Kidney epithelial cell (primary cell): ENCODE measurements at regions not wholly inside any gene's neighbourhood (a gene's known extent, or its start where the extent isn't known, plus 50 kb on each side); places are given as distances from the start of the nearest gene placed in this dataset.

ENCODE experiments used
- DNase-seq: peaks from one replicate; pipeline ENCODE4 v3.0.0-alpha.2; 2010; ENCODE audit warnings: low read depth
- H3K27me3 ChIP-seq: 2 replicates; pipeline ENCODE4 v1.6.0; 2011; ENCODE audit warnings: low read length; ENCODE audit not compliant: control insufficient read depth, insufficient read depth
- H3K36me3 ChIP-seq: 2 replicates; pipeline ENCODE4 v1.5.1; 2011; ENCODE audit warnings: low read length; ENCODE audit not compliant: control insufficient read depth, insufficient read depth
- H3K4me3 ChIP-seq: 2 replicates; pipeline ENCODE4 v1.5.1; 2011; ENCODE audit warnings: low read depth, mild to moderate bottlenecking, control low read depth, low read length
- TF ChIP-seq, protein P1 (sequence below): IDR thresholded peaks from 2 replicates; pipeline ENCODE4 v1.5.1; 2011; ENCODE audit warnings: mild to moderate bottlenecking, moderate library complexity, low read length, control low read depth, inconsistent platforms; ENCODE audit not compliant: insufficient read depth, poor library complexity, severe bottlenecking

DNA sequence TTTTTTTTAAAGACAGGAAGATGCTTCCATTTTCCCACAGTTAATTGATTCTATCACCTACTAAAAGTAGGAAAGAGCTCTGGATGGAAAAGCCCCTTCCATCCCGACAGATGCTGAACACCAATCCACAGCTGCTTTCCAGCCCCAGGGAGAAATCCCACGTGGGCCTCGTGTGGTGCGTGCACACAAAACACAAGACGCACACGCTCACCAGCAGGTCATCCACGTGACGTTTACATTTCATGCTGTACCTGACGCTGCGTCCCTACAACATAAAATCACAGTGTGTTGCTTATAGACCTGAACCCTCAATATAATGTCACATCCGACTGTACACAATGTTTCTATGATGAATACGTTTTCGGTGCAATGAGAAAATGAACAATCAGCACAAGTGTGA lies 50.2 kb upstream of the DACT2 start:
- DNase-seq: no peak
- H3K36me3 ChIP-seq: no peaks in the 10 kb centered on the region
- peaks cover 2% of the 10 kb centered on the region for H3K27me3 ChIP-seq
- TF ChIP-seq, protein P1, sequence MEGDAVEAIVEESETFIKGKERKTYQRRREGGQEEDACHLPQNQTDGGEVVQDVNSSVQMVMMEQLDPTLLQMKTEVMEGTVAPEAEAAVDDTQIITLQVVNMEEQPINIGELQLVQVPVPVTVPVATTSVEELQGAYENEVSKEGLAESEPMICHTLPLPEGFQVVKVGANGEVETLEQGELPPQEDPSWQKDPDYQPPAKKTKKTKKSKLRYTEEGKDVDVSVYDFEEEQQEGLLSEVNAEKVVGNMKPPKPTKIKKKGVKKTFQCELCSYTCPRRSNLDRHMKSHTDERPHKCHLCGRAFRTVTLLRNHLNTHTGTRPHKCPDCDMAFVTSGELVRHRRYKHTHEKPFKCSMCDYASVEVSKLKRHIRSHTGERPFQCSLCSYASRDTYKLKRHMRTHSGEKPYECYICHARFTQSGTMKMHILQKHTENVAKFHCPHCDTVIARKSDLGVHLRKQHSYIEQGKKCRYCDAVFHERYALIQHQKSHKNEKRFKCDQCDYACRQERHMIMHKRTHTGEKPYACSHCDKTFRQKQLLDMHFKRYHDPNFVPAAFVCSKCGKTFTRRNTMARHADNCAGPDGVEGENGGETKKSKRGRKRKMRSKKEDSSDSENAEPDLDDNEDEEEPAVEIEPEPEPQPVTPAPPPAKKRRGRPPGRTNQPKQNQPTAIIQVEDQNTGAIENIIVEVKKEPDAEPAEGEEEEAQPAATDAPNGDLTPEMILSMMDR: no peak
- no peak overlapping the region for H3K4me3 ChIP-seq

DNA sequence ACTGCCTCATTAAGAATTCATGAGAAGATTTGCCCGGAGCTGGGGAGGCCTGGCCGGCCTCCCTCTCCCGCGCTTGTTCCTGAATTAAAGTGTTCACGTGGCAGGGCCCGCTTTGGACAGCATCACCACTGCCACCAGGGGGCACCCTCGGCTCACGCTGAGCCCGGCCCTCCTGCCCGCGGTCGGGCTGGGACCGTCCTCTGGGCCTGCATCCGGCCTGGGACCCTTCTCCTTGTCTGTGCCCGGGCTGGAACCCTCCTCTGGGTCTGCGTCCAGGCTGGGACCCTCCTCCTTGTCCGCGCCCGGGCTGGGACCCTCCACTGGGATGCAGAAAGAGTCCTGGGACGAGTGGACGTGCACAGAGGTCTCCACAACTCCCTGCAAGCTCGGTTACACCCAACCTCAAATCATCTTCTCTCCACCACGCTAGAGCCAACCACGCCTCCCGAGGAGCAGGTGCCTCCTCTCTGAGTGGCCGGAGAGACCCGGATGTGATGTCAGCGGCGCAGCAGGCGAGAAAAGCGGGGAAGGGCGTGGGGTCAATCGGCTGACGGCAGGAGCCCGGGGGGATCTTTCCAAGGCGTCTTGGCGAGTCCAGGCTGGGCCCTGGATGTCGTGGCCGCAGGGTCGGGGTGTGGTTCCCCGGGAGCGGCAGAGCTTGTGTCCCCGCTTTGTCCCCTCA lies 50.9 kb upstream of the DACT2 start:
- Histone ChIP-seq H3K36me3 (no peaks in the 10 kb centered on the region), H3K4me3 (no peak overlapping the region), H3K27me3 (peaks cover 2% of the 10 kb centered on the region)
- DNase-seq: no peak
- TF ChIP-seq, protein P1: peak; percentile 85

DNA sequence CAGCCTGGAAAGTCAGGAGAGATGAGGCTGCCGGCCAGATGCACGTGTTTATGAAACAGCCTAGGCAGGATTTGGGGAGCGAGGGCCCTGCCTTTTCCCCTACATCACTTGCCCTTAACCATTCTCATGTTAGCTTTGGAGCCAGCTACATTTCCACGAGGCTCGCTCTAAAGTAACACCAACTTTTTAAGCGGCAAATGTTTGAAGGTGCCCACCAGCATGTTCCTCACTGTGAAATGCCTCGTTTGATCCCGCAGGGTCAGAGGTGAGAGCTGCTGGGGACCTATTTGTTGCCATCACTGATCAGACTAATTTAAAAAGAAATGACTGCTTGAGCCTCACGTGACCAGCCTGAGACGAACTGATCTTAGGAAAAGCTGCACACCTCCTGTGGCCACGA lies 51.6 kb upstream of the DACT2 start:
- Histone ChIP-seq H3K27me3 (peaks cover 2% of the 10 kb centered on the region), H3K4me3 (no peak overlapping the region), H3K36me3 (no peaks in the 10 kb centered on the region)
- DNase-seq: no peak
- TF ChIP-seq, protein P1: no peak

DNA sequence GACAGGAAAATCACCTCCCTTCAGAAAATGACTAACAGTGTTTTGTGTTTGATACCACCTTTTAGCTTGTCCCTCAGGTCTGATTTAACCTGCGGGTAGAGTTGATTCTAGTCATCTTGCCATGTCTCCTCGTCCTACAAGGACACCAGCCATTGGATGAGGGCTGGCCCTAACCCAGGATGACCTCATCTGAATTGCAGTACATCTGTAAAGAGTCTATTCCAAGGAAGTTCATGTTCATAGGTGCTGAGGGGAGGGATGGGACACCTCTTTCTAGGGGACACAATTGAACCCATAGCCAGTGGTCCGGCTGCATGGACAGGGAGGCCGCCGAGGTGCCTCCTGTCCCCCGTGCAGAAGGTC lies 52.0 kb upstream of the DACT2 start:
- peaks cover 2% of the 10 kb centered on the region for H3K27me3 ChIP-seq
- no peaks in the 10 kb centered on the region for H3K36me3 ChIP-seq
- DNase-seq: no peak
- TF ChIP-seq, protein P1: no peak
- H3K4me3 ChIP-seq: no peak overlapping the region

DNA sequence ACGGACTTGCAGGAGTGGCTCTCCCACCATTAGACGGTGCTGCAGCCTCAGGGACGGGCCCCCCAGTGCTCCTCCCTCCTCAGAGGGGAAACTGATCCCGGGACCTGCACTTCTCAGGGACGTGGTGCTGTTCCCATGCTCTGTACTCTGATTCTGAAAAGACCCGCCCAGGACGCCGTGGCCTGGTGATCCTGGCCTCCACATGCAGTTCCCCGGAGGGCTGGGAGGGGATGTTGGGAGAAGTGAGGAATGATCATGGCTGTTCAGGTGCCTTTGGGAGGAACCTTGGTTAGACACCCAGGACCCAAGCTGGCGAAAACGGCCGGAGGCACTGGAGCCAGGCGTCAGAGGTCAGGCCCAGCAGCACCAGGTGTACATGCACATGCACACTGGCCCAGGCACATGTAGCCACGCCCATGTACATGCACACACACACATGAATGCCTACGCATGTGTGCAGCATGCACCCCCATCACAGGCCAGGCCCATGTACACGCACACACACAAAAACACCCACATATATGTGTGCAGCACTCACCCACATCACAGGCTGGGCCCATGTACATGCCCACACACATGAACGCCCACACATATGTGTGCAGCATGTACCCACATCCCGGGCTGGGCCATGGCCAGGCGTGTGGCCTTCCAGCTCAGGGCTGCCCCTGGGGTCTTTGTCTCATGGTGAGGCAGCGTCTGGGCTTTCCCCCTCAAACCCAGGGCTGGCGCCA lies 52.6 kb upstream of the DACT2 start:
- H3K27me3 ChIP-seq: peaks cover 2% of the 10 kb centered on the region
- no peak for DNase-seq
- no peaks in the 10 kb centered on the region for H3K36me3 ChIP-seq
- H3K4me3 ChIP-seq: no peak overlapping the region
- TF ChIP-seq, protein P1: no peak

DNA sequence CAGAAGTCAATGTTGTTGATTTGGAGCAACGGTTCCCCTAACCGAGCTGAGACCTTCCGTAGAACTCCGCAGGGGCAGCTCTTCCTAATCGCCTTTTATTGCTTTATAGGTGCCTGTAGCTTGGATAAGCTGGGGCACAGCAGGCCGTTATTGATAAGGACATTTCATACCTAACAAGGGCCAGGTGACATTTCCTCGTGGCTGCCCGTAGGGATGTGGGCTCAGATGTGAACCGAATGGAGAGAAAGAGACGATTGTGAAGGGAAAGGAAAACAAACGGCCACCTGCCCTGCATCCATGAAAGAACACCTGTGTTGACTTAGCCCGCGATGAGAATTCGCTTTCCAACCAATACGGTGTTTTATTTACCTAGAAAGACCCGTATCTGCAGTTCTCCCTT lies 53.3 kb upstream of the DACT2 start:
- no peak for DNase-seq
- TF ChIP-seq, protein P1: no peak
- Histone ChIP-seq H3K27me3 (peaks cover 2% of the 10 kb centered on the region), H3K4me3 (no peak overlapping the region), H3K36me3 (no peaks in the 10 kb centered on the region)
